ENCODE measurements at regions not wholly inside any gene's neighbourhood (a gene's known extent, or its start where the extent isn't known, plus 50 kb on each side); places are given as distances from the start of the nearest gene placed in this dataset.

DNA sequence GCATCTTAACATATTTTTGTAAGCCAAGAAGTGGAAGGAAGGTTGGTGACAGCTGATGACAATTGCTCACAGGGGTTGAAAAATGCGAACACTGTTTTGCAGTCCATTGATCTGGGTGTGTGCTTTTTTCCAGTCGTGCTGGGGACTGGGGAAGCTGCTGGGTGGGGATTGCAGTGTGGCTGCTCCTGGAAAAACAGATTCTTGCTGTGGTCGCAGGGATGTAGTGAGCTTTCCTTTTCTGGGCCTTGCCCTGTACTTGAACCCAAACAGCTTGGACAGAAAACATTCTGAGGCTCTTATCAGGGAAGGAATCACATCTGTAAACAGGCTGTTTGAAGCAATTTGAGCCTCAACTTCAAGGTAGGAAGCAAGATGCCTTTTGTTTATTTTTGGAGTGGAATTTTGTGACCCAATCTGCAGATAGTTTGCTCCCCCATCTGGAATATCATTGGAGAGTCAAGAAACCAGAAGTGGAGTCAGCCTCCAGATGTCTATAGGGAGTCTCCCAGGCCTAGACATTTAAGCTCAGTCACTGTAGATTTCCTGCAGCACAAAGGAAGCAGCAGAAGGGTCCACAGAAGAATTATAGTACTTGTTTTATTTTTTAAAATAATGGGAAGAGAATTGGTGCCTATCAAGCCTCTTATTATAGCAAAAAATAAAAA lies 279.2 kb upstream of the FERMT1 start:
- TF ChIP-seq, protein P1, sequence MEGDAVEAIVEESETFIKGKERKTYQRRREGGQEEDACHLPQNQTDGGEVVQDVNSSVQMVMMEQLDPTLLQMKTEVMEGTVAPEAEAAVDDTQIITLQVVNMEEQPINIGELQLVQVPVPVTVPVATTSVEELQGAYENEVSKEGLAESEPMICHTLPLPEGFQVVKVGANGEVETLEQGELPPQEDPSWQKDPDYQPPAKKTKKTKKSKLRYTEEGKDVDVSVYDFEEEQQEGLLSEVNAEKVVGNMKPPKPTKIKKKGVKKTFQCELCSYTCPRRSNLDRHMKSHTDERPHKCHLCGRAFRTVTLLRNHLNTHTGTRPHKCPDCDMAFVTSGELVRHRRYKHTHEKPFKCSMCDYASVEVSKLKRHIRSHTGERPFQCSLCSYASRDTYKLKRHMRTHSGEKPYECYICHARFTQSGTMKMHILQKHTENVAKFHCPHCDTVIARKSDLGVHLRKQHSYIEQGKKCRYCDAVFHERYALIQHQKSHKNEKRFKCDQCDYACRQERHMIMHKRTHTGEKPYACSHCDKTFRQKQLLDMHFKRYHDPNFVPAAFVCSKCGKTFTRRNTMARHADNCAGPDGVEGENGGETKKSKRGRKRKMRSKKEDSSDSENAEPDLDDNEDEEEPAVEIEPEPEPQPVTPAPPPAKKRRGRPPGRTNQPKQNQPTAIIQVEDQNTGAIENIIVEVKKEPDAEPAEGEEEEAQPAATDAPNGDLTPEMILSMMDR (IDR thresholded peaks at IDR 0.05; ENCODE audit: insufficient read depth, low read length, poor library complexity, severe bottlenecking) = no peak
- TF ChIP-seq EZH2phosphoT487 (conservative IDR thresholded peaks at IDR 0.05; ENCODE audit: low read length) = no peak

All from SU-DHL-6 (cell line).